Coronary artery (tissue), 2 donors: ENCODE measurements at regions not wholly inside any gene's neighbourhood (a gene's known extent, or its start where the extent isn't known, plus 50 kb on each side); places are given as distances from the start of the nearest gene placed in this dataset.

Experiments used
- DNase-seq: peaks from one replicate; pipeline ENCODE4 v3.0.0-alpha.2; 2017; ENCODE audit warnings: low spot score
- H3K27ac ChIP-seq, 2 donors: fragments of 200-600 bp; sonication (generic); one replicate each; pipeline ENCODE4 v1.5.1; 2016 to 2019
- H3K4me3 ChIP-seq: fragments of 200-600 bp; sonication (generic); 2 replicates; pipeline ENCODE4 v1.5.1; 2016; ENCODE audit warnings: mild to moderate bottlenecking, moderate library complexity
- TF ChIP-seq, protein P1 (sequence below): fragments of 200-600 bp; sonication (generic); IDR thresholded peaks from one replicate; pipeline ENCODE4 v1.5.1; 2019; ENCODE audit warnings: antibody characterized with exemption

DNA sequence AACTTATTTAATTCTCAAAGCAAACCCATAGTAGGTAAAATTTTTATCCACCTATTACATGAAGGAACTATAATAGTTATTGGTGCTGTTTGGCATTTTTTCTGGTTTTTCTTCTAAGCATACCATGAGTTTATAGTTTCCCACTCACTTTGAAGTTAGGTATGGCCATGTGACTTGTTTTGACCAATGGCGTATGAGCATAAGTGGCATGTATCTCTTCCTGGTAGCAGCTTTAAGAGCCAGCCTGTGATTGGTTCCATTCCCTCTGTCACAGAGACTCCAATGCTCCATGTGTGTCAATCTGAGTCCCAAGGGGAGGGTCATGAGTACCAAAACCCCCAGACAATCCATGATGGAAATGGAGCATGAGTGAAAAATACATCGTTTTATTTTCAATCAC, 282.9 kb upstream of the N4BP1 start:
- no peak for DNase-seq
- no peak overlapping the region for H3K27ac ChIP-seq
- TF ChIP-seq, protein P1, sequence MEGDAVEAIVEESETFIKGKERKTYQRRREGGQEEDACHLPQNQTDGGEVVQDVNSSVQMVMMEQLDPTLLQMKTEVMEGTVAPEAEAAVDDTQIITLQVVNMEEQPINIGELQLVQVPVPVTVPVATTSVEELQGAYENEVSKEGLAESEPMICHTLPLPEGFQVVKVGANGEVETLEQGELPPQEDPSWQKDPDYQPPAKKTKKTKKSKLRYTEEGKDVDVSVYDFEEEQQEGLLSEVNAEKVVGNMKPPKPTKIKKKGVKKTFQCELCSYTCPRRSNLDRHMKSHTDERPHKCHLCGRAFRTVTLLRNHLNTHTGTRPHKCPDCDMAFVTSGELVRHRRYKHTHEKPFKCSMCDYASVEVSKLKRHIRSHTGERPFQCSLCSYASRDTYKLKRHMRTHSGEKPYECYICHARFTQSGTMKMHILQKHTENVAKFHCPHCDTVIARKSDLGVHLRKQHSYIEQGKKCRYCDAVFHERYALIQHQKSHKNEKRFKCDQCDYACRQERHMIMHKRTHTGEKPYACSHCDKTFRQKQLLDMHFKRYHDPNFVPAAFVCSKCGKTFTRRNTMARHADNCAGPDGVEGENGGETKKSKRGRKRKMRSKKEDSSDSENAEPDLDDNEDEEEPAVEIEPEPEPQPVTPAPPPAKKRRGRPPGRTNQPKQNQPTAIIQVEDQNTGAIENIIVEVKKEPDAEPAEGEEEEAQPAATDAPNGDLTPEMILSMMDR, result no peak
- H3K4me3 ChIP-seq, result no peak overlapping the region

DNA sequence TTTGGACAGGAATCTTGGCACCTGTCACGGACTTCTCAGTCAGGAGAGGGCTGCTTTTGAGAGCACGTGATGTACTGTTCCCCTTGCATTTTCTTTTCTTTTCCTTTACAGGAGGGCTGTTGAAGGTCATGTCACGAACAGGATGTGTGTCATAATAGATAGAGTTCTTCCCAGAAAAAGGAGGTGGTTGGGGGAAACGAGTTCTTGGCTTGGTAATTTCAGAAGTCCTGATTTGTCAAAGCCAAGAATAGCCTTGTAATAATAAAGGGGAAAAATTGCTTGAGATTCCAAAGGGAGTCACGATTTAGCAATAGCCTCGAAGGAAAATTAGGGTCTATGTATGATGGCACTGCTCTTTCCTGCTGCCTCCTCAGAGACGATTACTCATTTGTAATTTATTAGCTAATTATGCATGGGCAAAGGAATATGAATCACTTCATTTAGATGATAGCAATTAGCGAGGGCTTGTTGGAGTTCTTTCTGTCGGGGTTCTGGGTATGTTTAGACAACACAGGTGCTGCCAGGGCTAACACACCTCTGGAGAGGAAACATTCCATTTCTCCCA, 277.7 kb upstream of the N4BP1 start:
- no peak for DNase-seq
- H3K4me3 ChIP-seq, result no peak overlapping the region
- TF ChIP-seq, protein P1, result no peak
- no peak overlapping the region for H3K27ac ChIP-seq

DNA sequence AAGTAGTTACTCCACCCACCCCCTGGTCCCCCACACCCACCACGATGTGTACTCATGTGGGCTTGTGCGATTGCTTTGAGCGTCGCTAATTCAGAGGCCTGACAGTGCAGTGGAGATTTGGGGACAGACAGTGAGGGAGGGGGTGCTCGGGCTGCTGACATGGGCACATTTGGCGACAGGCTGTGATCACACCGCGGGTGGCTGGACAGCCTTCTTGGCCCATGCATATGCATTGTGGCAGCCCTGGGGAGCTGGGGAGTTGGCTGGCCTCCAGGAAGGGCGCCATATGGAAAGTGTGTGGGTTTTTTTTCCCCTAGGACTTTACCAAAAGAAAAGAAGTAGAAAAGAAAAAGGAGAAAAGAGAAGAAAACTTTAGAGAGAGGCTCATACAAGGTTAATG, 275.5 kb upstream of the N4BP1 start:
- TF ChIP-seq, protein P1, result no peak
- DNase-seq, result no peak
- Histone ChIP-seq H3K4me3 (no peak overlapping the region), H3K27ac (no peak overlapping the region)

DNA sequence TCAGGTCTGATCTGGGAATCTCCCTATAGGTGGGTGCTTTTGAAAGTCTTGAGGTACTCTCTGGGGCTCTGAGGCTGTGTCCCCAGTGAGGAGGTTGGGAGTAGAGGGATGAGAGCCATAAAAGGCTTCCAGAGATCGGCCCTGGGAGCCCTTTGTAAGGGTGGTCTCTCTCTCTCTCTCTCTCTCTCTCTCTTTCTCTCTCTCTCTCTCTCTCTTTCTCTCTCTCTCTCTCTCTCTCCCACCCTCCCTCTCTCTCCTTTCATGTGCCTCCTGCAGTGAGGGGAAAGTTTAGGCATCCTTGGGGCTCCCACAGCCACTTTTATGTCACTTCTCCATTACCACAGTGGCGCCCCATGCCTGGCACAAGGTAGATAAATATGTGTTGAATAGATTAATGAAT, 271.3 kb upstream of the N4BP1 start:
- H3K27ac ChIP-seq, result no peak overlapping the region
- TF ChIP-seq, protein P1, result no peak
- peak; percentile 8 for DNase-seq
- H3K4me3 ChIP-seq, result no peak overlapping the region

DNA sequence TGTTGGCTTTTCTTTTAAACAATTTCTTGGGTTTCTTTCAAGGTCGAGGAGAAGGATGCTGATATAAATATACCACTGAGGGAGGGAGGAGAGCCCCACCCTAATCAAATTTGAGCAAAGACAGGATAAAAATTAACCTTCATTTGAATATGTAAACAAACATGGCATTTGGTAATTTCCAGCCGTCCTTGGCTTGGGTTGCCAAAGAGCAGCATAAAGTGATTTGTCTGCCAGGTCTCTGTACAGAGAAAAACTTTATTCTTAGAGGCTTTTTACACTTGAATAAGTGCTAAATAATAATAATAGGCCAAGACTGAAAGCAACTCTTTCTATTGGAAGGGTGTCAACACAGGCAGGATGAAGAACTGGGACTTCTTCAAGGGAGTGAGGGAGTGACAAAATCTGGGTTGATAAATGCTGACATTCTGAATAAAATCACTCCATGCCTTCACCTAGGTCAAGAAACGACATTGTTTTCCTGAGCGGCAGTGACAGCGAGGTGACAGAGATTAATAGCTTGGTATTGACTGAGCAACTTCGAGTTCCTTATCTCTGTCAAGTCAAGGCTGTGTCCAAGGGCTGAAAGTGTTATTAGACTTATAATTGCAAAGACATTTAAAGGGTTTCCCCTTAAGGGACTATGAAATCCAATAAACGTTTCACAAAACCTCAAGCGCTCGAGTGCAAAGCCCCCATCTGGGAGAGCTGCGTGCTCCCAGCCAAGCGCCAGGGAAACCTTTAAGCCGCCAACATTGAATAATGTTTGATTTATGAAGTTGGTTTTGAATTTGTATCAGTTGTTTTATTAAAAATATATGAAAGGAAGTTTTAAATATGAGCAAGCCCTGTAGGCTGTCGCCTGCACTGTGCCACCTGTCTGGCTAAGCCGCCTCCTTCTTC, 269.5 kb upstream of the N4BP1 start:
- TF ChIP-seq, protein P1, result no peak
- peak; percentile 46 for DNase-seq

DNA sequence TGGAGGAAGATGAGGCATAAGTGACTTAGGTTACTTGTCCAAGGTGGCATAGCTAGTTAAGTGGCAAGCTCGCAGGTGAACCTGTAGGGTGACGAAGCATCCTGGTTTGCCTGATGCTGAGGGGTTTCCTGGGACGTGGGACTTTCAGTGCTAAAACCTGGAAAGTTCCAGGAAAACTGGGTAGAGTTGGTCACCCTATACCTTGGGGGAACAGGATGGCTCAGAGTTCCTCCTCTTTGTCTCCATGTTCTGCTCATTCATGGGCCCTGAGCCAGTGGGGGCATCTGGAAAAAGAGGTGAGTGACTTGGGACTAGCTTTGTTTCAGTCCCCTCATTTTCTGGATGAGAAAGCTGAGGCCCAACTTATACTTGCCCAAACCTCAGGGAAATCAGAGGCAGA, 268.0 kb upstream of the N4BP1 start:
- H3K27ac ChIP-seq, result no peak overlapping the region
- TF ChIP-seq, protein P1, result no peak
- DNase-seq, result peak; percentile 55
- no peak overlapping the region for H3K4me3 ChIP-seq

More for the DNA sequence above, 269.5 kb upstream of the N4BP1 start:
- Histone ChIP-seq H3K4me3 (no peak overlapping the region), H3K27ac (no peak overlapping the region)

DNA sequence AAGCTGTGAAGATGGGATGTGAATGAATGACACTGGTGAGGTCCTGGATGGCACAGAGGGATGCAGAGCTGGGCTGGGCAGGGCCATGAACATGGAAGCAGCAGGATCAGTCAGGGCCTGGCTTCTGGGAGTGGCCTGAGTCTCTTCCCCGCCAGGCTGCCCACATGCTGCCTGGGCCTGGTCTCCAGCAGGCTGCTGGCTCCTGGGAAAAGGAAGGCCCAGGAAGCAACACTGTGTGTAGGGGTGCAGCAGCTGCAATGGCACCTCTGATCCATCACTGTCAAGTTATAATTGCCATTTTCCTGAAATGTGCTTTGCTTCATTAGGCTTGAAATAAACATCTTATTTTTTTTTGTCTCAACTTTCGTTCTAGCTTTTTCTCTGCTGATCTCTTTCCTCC, 260.2 kb upstream of the N4BP1 start:
- Histone ChIP-seq H3K4me3 (no peak overlapping the region), H3K27ac (no peak overlapping the region)
- TF ChIP-seq, protein P1, result no peak
- no peak for DNase-seq
